HUDEP-2 (cell line): ENCODE measurements at regions not wholly inside any gene's neighbourhood (a gene's known extent, or its start where the extent isn't known, plus 50 kb on each side); places are given as distances from the start of the nearest gene placed in this dataset.

Experiments used
- DNase-seq, 76 experiments: peaks; one replicate each; lab custom pipeline; 2025; ENCODE audit not compliant: unreplicated experiment in 76 of 76; lab: John Stamatoyannopoulos, UW

- DNase-seq, result no peak
Measured at GRCh38 chr18:45518311-45519155, 96.7 kb upstream of the SLC14A2 start.

- no peak for DNase-seq
Measured at GRCh38 chr18:45519411-45520280, 95.6 kb upstream of the SLC14A2 start.

GRCh38 chr18:45521136-45521535 lies 94.1 kb upstream of the SLC14A2 start:
- no peak for DNase-seq

DNA sequence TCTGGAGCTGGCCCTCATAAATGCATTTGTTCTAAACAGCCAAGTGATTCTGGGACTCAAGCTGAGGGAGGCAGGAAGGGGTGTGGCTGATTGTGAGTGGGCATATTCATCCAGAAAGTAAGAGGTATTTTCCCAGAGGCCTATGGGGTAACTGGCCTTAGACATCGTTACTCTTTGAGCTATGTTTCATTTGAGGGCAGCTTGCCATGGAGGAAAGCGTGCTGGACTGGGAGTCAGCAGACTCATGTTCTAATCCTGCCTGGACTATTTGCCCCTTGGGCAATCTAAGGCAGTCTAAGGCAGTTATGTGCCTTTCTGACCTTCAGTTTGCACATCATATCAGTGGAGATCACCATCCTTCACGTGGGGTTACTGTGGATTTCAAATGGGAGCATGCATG lies 93.5 kb upstream of the SLC14A2 start:
- no peak for DNase-seq

DNA sequence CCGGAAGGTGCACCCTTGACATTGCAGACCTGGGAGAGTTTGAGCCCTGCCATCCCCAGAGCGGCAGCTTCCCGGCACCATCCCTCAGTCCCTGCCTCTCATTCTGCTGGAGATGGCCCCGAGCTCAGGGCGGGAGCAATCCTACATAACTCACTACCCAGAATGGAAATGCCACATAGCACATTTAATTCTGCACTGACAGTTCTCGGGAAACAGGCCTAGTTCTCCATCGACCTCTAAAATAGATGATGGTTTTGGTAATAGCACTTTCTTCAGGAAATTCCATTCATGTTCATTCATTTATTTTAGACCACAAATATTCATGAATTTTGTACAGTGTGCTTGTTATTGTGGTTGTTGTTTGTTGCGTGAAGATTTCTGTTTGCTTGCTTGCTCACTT lies 92.9 kb upstream of the SLC14A2 start:
- no peak for DNase-seq

GRCh38 chr18:45525301-45525700 lies 90.0 kb upstream of the SLC14A2 start:
- DNase-seq, result no peak

DNA sequence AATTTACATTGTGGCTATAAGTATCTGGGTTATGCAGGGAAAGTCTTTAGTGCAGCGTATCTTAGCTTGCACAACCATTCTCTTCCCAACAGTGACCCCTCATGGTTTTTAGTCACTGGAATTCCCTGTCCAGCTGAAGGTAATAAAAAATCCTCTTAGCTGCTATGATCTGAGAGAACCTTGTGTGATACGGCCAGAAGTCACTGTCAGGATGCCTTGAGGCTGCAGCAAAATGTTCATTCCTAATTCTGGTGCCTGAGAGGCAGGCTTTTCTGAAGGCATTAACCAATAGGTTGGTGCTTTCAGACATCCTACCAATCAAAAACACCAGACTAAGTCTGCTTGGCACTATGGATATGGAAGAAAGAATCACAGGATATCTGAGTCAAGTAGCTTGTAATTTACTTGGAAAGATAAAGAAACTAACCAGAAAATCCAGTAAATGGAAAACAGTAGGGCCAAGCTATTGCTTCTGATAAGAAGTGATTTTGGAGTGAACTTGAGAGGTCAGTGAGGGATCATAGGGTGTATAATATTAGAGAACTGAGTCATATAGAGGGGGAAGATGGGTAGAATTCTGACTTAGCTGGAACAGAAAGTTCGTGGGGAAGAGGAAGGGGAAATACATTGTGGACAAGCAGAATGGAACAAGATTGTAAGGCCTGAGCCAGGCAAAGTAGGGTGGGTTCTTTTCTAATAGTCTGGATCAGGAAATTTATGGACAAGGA lies 89.0 kb upstream of the SLC14A2 start:
- no peak for DNase-seq

GRCh38 chr18:45527891-45528290 lies 87.4 kb upstream of the SLC14A2 start:
- DNase-seq, result no peak

DNA sequence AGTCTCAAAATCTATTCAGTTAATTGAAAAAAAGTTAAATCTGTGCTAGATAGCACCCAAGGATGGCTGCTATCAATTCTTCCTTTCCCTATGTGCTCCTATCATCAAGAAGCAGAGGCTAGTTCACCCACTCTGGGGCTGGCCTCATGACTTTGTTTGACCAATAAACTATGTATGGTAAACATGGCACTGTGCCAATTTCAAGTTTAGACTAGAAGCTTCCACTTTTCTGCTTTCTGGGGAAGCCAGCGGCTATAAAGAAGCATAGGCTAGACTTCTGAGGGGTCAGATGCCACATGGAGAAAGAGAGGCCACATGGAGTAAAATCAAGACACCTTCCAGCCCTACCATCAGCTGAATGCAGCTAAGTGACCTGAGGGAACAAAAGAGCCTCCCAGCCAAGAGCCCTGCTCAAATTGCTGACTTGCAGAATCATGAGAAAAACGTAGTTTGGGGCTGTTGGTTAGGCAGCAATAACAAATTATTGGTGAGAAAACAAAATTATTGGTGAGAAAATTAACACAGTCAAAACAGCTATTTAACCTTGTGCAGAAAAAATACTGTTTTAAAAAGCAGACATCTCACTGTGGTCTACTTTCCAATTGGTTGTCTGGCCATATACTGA lies 86.5 kb upstream of the SLC14A2 start:
- DNase-seq, result no peak

- DNase-seq, result no peak
Measured at GRCh38 chr18:45538444-45538843, 76.8 kb upstream of the SLC14A2 start.

DNA sequence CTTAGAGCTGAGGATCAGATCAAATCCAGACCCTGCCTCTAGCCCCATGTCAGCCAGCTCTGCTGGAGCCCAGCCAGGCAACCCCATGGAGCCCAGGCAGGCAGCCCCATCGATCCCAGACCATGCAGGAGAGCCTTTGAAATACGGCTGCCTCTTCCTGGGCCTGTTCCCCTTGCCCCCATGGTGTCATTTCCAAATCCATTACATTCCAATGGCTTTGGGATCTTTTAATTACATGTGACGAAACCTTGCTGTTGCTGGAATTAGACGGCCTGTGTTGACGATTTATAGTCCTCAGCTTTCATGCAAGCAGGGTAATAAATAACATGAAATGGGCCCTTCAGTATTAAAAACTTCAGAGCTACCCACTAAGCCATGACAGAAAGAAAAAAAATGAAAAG lies 75.8 kb upstream of the SLC14A2 start:
- DNase-seq, result no peak

- no peak for DNase-seq
Measured at GRCh38 chr18:45540125-45540524, 75.2 kb upstream of the SLC14A2 start.

DNA sequence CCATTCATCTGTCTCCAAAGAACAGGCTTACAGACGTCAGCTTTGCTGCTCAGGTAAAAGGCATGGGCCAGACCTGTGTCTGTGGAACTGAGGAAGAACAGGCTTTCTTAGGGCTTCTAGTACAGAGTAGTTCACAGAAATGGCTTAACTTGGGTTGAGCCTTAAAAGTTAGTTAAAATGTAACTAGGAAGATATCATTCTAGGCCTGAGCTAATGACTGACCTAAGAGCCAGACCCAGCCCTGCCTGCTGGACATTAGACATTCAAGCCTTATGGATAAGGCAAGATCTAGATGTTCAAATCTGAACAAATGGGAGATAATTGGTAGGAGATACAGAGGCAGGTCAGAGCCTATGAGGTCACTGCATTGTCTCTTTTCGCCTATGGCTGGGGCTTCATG lies 73.9 kb upstream of the SLC14A2 start:
- DNase-seq, result no peak

GRCh38 chr18:45542043-45542442 lies 73.2 kb upstream of the SLC14A2 start:
- DNase-seq, result no peak

- no peak for DNase-seq
Measured at GRCh38 chr18:45547910-45548309, 67.4 kb upstream of the SLC14A2 start.

DNA sequence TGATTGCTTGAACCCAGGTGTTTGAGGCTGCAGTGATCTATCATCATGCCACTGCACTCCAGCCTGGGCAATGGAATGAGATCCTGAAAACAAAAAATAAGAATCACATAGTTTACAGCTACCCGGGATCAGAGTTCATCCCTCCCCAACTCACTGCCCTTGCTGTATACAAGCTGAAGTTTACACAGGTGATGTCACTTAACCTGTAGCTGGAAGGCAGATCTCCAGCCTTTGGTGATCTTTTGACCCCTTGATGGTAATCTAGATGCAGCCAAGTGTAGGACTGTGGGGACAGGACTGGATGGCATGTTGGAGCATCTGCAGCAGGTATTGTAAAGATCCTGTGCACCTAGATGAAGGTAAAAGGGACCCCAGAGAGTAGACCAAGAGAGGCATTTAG lies 66.7 kb upstream of the SLC14A2 start:
- no peak for DNase-seq

GRCh38 chr18:45549290-45549689 lies 66.0 kb upstream of the SLC14A2 start:
- DNase-seq, result no peak

DNA sequence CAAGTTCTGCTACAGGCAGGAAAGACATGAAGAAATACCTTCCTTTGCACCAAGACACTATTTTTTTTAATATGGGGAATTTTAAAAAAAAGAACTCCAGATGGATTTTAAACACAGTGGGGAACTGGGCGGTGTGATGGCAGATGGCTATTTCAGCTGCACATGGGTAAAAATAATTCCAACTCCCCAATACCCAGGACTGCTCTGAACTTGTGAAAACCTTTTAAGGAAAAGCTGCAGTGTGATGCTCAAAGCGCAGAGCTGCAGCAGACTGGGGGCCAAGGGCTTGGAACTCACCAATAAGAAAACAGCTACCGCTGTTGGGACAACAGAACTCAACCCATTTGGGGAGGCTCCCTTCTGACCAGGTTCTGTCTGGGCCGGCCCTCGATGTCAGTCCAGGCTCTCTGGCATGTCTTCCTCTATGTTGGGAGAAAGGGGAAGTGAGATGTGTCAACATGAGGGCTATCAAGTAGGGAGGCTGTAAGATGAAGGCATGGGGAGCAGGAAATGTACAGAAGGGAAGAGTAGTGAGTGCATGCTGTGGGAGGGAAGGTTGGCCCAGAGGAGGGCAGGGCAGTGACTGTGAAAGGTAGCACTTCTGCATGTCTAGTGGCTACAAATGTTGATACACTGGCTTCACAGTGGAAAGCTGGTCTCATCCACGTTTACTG lies 64.0 kb upstream of the SLC14A2 start:
- no peak for DNase-seq

GRCh38 chr18:45553723-45554388 lies 61.4 kb upstream of the SLC14A2 start:
- no peak for DNase-seq

DNA sequence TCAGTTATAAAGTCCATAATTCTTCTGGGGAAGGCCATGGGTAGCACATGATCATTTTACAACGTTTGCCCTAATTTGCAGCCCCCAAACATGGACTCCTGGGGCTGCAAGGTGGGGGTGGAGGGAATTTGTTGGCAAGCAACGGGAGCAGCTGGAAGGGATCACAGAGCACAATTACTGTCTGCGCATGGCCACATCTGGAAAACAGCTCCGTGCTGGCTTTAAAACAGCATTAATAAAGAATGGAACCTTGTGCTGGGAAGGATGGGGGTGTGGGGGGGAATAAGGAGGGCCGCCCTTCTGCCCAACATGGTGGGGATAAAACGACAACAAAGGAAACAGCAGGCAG lies 60.9 kb upstream of the SLC14A2 start:
- DNase-seq, result no peak
